ENCODE measurements at regions not wholly inside any gene's neighbourhood (a gene's known extent, or its start where the extent isn't known, plus 50 kb on each side); places are given as distances from the start of the nearest gene placed in this dataset.

- 100% methylated on average over 3 of the region's 3 CpGs for WGBS (ENCODE audit: insufficient coverage)
- H3K4me1 ChIP-seq (ENCODE audit: control extremely low read depth in 1 of 4, control insufficient read depth in 4 of 4, insufficient read depth in 4 of 4, low read length in 3 of 4), result no peaks in the 10 kb centered on the region
- ChIA-PET CTCF (no interaction called here), POLR2A (no interaction called here)
- H3K9me3 ChIP-seq (ENCODE audit: control extremely low read depth in 1 of 5, control insufficient read depth in 4 of 5, insufficient read depth in 2 of 5, low read depth in 1 of 5, low read length in 4 of 5), result peaks cover 0 to 10% (median 5%) of the 10 kb centered on the region in 5 experiments
- no peak overlapping the region for H3K4me3 ChIP-seq (ENCODE audit: control insufficient read depth in 1 of 7, extremely low read depth in 1 of 7, insufficient read depth in 4 of 7, low read depth in 2 of 7, low read length in 6 of 7)
- H3K27ac ChIP-seq (ENCODE audit: insufficient read depth in 1 of 2, low read depth in 1 of 2, low read length in 2 of 2, poor library complexity in 1 of 2, severe bottlenecking in 2 of 2), result no peak overlapping the region
- H3K27me3 ChIP-seq (replicated peaks in 2 of 5; ENCODE audit: control insufficient read depth in 4 of 5, insufficient read depth in 5 of 5, low read length in 4 of 5), result no peaks in the 10 kb centered on the region
- H3K36me3 ChIP-seq (ENCODE audit: control insufficient read depth in 4 of 4, insufficient read depth in 4 of 4, low read length in 3 of 4), result no peaks in the 10 kb centered on the region
- no peak for DNase-seq
Measured at GRCh38 chr3:21174461-21174860, 576.5 kb downstream of the ZNF385D start.

GRCh38 chr3:21170964-21171363 is 580.0 kb downstream of the ZNF385D start:
- POLR2A ChIA-PET, result no interaction called here
- no peak overlapping the region for H3K4me3 ChIP-seq (ENCODE audit: control insufficient read depth in 1 of 7, extremely low read depth in 1 of 7, insufficient read depth in 4 of 7, low read depth in 2 of 7, low read length in 6 of 7)
- CTCF ChIA-PET, result no interaction called here
- peaks cover 0 to 1% (median 0%) of the 10 kb centered on the region in 5 experiments for H3K9me3 ChIP-seq (ENCODE audit: control extremely low read depth in 1 of 5, control insufficient read depth in 4 of 5, insufficient read depth in 2 of 5, low read depth in 1 of 5, low read length in 4 of 5)
- no peaks in the 10 kb centered on the region for H3K4me1 ChIP-seq (ENCODE audit: control extremely low read depth in 1 of 4, control insufficient read depth in 4 of 4, insufficient read depth in 4 of 4, low read length in 3 of 4)
- no peaks in the 10 kb centered on the region for H3K36me3 ChIP-seq (ENCODE audit: control insufficient read depth in 4 of 4, insufficient read depth in 4 of 4, low read length in 3 of 4)
- no peak overlapping the region for H3K27ac ChIP-seq (ENCODE audit: insufficient read depth in 1 of 2, low read depth in 1 of 2, low read length in 2 of 2, poor library complexity in 1 of 2, severe bottlenecking in 2 of 2)
- 83% methylated on average over 1 of the region's 1 CpG for WGBS (ENCODE audit: insufficient coverage)
- DNase-seq, result peak in 2 of 3 donors; percentile 2
- no peaks in the 10 kb centered on the region for H3K27me3 ChIP-seq (replicated peaks in 2 of 5; ENCODE audit: control insufficient read depth in 4 of 5, insufficient read depth in 5 of 5, low read length in 4 of 5)

GRCh38 chr3:21169948-21170347 is 581.1 kb downstream of the ZNF385D start:
- CTCF ChIA-PET, result no interaction called here
- peaks cover 0 to under 1% (median 0%) of the 10 kb centered on the region in 5 experiments for H3K9me3 ChIP-seq (ENCODE audit: control extremely low read depth in 1 of 5, control insufficient read depth in 4 of 5, insufficient read depth in 2 of 5, low read depth in 1 of 5, low read length in 4 of 5)
- POLR2A ChIA-PET, result no interaction called here

GRCh38 chr3:21168471-21168870 is 582.5 kb downstream of the ZNF385D start:
- no CpG with 5 or more reads among the region's 2 CpGs for WGBS (ENCODE audit: insufficient coverage)

More at GRCh38 chr3:21169948-21170347, 581.1 kb downstream of the ZNF385D start:
- no peaks in the 10 kb centered on the region for H3K27me3 ChIP-seq (replicated peaks in 2 of 5; ENCODE audit: control insufficient read depth in 4 of 5, insufficient read depth in 5 of 5, low read length in 4 of 5)
- WGBS (ENCODE audit: insufficient coverage), result 80% methylated on average over 1 of the region's 3 CpGs
- H3K27ac ChIP-seq (ENCODE audit: insufficient read depth in 1 of 2, low read depth in 1 of 2, low read length in 2 of 2, poor library complexity in 1 of 2, severe bottlenecking in 2 of 2), result no peak overlapping the region
- no peak for DNase-seq
- no peaks in the 10 kb centered on the region for H3K4me1 ChIP-seq (ENCODE audit: control extremely low read depth in 1 of 4, control insufficient read depth in 4 of 4, insufficient read depth in 4 of 4, low read length in 3 of 4)
- no peaks in the 10 kb centered on the region for H3K36me3 ChIP-seq (ENCODE audit: control insufficient read depth in 4 of 4, insufficient read depth in 4 of 4, low read length in 3 of 4)
- H3K4me3 ChIP-seq (ENCODE audit: control insufficient read depth in 1 of 7, extremely low read depth in 1 of 7, insufficient read depth in 4 of 7, low read depth in 2 of 7, low read length in 6 of 7), result no peak overlapping the region

GRCh38 chr3:21163956-21164355 is 587.1 kb downstream of the ZNF385D start:
- Histone ChIP-seq H3K9me3 (ENCODE audit: control extremely low read depth in 1 of 5, control insufficient read depth in 4 of 5, insufficient read depth in 2 of 5, low read depth in 1 of 5, low read length in 4 of 5) (no peaks in the 10 kb centered on the region), H3K27me3 (replicated peaks in 2 of 5; ENCODE audit: control insufficient read depth in 4 of 5, insufficient read depth in 5 of 5, low read length in 4 of 5) (no peaks in the 10 kb centered on the region), H3K36me3 (ENCODE audit: control insufficient read depth in 4 of 4, insufficient read depth in 4 of 4, low read length in 3 of 4) (no peaks in the 10 kb centered on the region), H3K4me3 (ENCODE audit: control insufficient read depth in 1 of 7, extremely low read depth in 1 of 7, insufficient read depth in 4 of 7, low read depth in 2 of 7, low read length in 6 of 7) (no peak overlapping the region), H3K4me1 (ENCODE audit: control extremely low read depth in 1 of 4, control insufficient read depth in 4 of 4, insufficient read depth in 4 of 4, low read length in 3 of 4) (no peaks in the 10 kb centered on the region), H3K27ac (ENCODE audit: insufficient read depth in 1 of 2, low read depth in 1 of 2, low read length in 2 of 2, poor library complexity in 1 of 2, severe bottlenecking in 2 of 2) (no peak overlapping the region)
- CTCF ChIA-PET, result interaction anchor here (0.6 kb wide), 1 partner anchor 16 kb away, joined by 3 read pairs; no protein-coding TSS in a partner anchor
- 97% methylated on average over 3 of the region's 3 CpGs for WGBS (ENCODE audit: insufficient coverage)
- POLR2A ChIA-PET, result no interaction called here
- no peak for DNase-seq

More at GRCh38 chr3:21168471-21168870, 582.5 kb downstream of the ZNF385D start:
- Histone ChIP-seq H3K4me3 (ENCODE audit: control insufficient read depth in 1 of 7, extremely low read depth in 1 of 7, insufficient read depth in 4 of 7, low read depth in 2 of 7, low read length in 6 of 7) (no peak overlapping the region), H3K9me3 (ENCODE audit: control extremely low read depth in 1 of 5, control insufficient read depth in 4 of 5, insufficient read depth in 2 of 5, low read depth in 1 of 5, low read length in 4 of 5) (no peaks in the 10 kb centered on the region), H3K27ac (ENCODE audit: insufficient read depth in 1 of 2, low read depth in 1 of 2, low read length in 2 of 2, poor library complexity in 1 of 2, severe bottlenecking in 2 of 2) (no peak overlapping the region), H3K27me3 (replicated peaks in 2 of 5; ENCODE audit: control insufficient read depth in 4 of 5, insufficient read depth in 5 of 5, low read length in 4 of 5) (no peaks in the 10 kb centered on the region), H3K4me1 (ENCODE audit: control extremely low read depth in 1 of 4, control insufficient read depth in 4 of 4, insufficient read depth in 4 of 4, low read length in 3 of 4) (no peaks in the 10 kb centered on the region), H3K36me3 (ENCODE audit: control insufficient read depth in 4 of 4, insufficient read depth in 4 of 4, low read length in 3 of 4) (no peaks in the 10 kb centered on the region)
- CTCF ChIA-PET, result no interaction called here
- POLR2A ChIA-PET, result no interaction called here
- no peak for DNase-seq

GRCh38 chr3:21159543-21159906 is 591.5 kb downstream of the ZNF385D start:
- WGBS (ENCODE audit: insufficient coverage), result 100% methylated on average over 2 of the region's 2 CpGs
- Histone ChIP-seq H3K27me3 (replicated peaks in 2 of 5; ENCODE audit: control insufficient read depth in 4 of 5, insufficient read depth in 5 of 5, low read length in 4 of 5) (no peaks in the 10 kb centered on the region), H3K27ac (ENCODE audit: insufficient read depth in 1 of 2, low read depth in 1 of 2, low read length in 2 of 2, poor library complexity in 1 of 2, severe bottlenecking in 2 of 2) (no peak overlapping the region), H3K4me3 (ENCODE audit: control insufficient read depth in 1 of 7, extremely low read depth in 1 of 7, insufficient read depth in 4 of 7, low read depth in 2 of 7, low read length in 6 of 7) (no peak overlapping the region), H3K9me3 (ENCODE audit: control extremely low read depth in 1 of 5, control insufficient read depth in 4 of 5, insufficient read depth in 2 of 5, low read depth in 1 of 5, low read length in 4 of 5) (peaks cover 0 to 2% (median 0%) of the 10 kb centered on the region in 5 experiments), H3K4me1 (ENCODE audit: control extremely low read depth in 1 of 4, control insufficient read depth in 4 of 4, insufficient read depth in 4 of 4, low read length in 3 of 4) (no peaks in the 10 kb centered on the region), H3K36me3 (ENCODE audit: control insufficient read depth in 4 of 4, insufficient read depth in 4 of 4, low read length in 3 of 4) (no peaks in the 10 kb centered on the region)
- POLR2A ChIA-PET, result no interaction called here
- DNase-seq, result no peak
- CTCF ChIA-PET, result no interaction called here

- 95% methylated on average over 3 of the region's 4 CpGs for WGBS (ENCODE audit: insufficient coverage)
- Histone ChIP-seq H3K27ac (ENCODE audit: insufficient read depth in 1 of 2, low read depth in 1 of 2, low read length in 2 of 2, poor library complexity in 1 of 2, severe bottlenecking in 2 of 2) (no peak overlapping the region), H3K4me1 (ENCODE audit: control extremely low read depth in 1 of 4, control insufficient read depth in 4 of 4, insufficient read depth in 4 of 4, low read length in 3 of 4) (no peaks in the 10 kb centered on the region), H3K36me3 (ENCODE audit: control insufficient read depth in 4 of 4, insufficient read depth in 4 of 4, low read length in 3 of 4) (no peaks in the 10 kb centered on the region), H3K4me3 (ENCODE audit: control insufficient read depth in 1 of 7, extremely low read depth in 1 of 7, insufficient read depth in 4 of 7, low read depth in 2 of 7, low read length in 6 of 7) (no peak overlapping the region), H3K9me3 (ENCODE audit: control extremely low read depth in 1 of 5, control insufficient read depth in 4 of 5, insufficient read depth in 2 of 5, low read depth in 1 of 5, low read length in 4 of 5) (peaks cover 0 to 2% (median 0%) of the 10 kb centered on the region in 5 experiments), H3K27me3 (replicated peaks in 2 of 5; ENCODE audit: control insufficient read depth in 4 of 5, insufficient read depth in 5 of 5, low read length in 4 of 5) (no peaks in the 10 kb centered on the region)
- CTCF ChIA-PET, result no interaction called here
- POLR2A ChIA-PET, result no interaction called here
- DNase-seq, result no peak
Measured at GRCh38 chr3:21158861-21159542, 592.0 kb downstream of the ZNF385D start.
